ENCODE measurements at regions not wholly inside any gene's neighbourhood (a gene's known extent, or its start where the extent isn't known, plus 50 kb on each side); places are given as distances from the start of the nearest gene placed in this dataset.

DNA sequence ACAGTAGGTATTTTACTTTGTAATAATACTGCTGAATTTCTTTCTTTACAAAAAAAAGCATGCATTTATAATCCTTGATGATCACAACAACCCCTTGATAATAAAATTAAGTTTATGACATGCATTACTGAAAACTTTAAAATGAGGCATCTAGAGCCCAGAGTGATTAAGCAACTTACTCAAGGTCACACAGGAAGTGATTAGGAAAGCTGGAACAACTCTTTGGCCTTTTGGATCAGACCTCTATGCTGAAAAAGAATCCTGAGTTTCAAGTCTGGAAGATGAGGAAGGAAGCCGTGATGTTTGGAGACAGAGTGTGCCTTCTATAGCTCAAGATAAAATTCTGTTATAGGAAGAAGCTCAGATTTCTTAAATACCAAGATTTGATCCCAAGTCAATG, 105.0 kb upstream of the ATP8B1 start:
- Mint-ChIP-seq H3K4me3 (no peak overlapping the region), H3K9me3 (no peaks in the 10 kb centered on the region), H3K4me1 (peaks cover 15% of the 10 kb centered on the region), H3K27ac (no peak overlapping the region), H3K36me3 (ENCODE audit: low read depth) (no peaks in the 10 kb centered on the region), H3K27me3 (ENCODE audit: insufficient read depth, low read depth, poor library complexity) (peaks cover 4% of the 10 kb centered on the region)
- no peaks in the 10 kb centered on the region for H3K9me2 ChIP-seq (ENCODE audit: insufficient read depth)
- no peaks in the 10 kb centered on the region; the same call in 1 of the 2 replicates for H4K20me1 ChIP-seq (replicated peaks; ENCODE audit: insufficient read depth)
- no peaks in the 10 kb centered on the region for H3K79me2 ChIP-seq (replicated peaks; ENCODE audit: insufficient read depth)
- no peak overlapping the region for H2AFZ ChIP-seq
- DNase-seq (ENCODE audit: low spot score): no peak
- H3K4me3 ChIP-seq: no peak overlapping the region
- no peak overlapping the region for H3K4me2 ChIP-seq
- ATAC-seq: no peak
- no peaks in the 10 kb centered on the region for H3F3A ChIP-seq (replicated peaks; ENCODE audit: low read depth)
- no peaks in the 10 kb centered on the region for H3K27me3 ChIP-seq (ENCODE audit: insufficient read depth)
- TF ChIP-seq ZNF331 (CRISPR knock-in tag; IDR thresholded peaks at IDR 0.05; ENCODE audit: low read depth) (no peak), EZH2 (IDR thresholded peaks at IDR 0.05; ENCODE audit: low read depth, unreplicated experiment) (no peak), STAT1 (IDR thresholded peaks at IDR 0.05; ENCODE audit: unreplicated experiment) (no peak), POLR2AphosphoS5 (IDR thresholded peaks at IDR 0.05; ENCODE audit: low read depth) (no peak), JUNB (IDR thresholded peaks at IDR 0.05; ENCODE audit: unreplicated experiment) (no peak), NANOG (IDR thresholded peaks at IDR 0.05; ENCODE audit: borderline replicate concordance) (no peak), ZNF114 (CRISPR knock-in tag; IDR thresholded peaks at IDR 0.05) (no peak)
- TF ChIP-seq, protein P1, sequence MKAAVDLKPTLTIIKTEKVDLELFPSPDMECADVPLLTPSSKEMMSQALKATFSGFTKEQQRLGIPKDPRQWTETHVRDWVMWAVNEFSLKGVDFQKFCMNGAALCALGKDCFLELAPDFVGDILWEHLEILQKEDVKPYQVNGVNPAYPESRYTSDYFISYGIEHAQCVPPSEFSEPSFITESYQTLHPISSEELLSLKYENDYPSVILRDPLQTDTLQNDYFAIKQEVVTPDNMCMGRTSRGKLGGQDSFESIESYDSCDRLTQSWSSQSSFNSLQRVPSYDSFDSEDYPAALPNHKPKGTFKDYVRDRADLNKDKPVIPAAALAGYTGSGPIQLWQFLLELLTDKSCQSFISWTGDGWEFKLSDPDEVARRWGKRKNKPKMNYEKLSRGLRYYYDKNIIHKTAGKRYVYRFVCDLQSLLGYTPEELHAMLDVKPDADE (IDR thresholded peaks at IDR 0.05): no peak
- TF ChIP-seq, protein P2, sequence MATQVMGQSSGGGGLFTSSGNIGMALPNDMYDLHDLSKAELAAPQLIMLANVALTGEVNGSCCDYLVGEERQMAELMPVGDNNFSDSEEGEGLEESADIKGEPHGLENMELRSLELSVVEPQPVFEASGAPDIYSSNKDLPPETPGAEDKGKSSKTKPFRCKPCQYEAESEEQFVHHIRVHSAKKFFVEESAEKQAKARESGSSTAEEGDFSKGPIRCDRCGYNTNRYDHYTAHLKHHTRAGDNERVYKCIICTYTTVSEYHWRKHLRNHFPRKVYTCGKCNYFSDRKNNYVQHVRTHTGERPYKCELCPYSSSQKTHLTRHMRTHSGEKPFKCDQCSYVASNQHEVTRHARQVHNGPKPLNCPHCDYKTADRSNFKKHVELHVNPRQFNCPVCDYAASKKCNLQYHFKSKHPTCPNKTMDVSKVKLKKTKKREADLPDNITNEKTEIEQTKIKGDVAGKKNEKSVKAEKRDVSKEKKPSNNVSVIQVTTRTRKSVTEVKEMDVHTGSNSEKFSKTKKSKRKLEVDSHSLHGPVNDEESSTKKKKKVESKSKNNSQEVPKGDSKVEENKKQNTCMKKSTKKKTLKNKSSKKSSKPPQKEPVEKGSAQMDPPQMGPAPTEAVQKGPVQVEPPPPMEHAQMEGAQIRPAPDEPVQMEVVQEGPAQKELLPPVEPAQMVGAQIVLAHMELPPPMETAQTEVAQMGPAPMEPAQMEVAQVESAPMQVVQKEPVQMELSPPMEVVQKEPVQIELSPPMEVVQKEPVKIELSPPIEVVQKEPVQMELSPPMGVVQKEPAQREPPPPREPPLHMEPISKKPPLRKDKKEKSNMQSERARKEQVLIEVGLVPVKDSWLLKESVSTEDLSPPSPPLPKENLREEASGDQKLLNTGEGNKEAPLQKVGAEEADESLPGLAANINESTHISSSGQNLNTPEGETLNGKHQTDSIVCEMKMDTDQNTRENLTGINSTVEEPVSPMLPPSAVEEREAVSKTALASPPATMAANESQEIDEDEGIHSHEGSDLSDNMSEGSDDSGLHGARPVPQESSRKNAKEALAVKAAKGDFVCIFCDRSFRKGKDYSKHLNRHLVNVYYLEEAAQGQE (IDR thresholded peaks at IDR 0.05; ENCODE audit: unreplicated experiment): no peak
- TF ChIP-seq, protein P3, sequence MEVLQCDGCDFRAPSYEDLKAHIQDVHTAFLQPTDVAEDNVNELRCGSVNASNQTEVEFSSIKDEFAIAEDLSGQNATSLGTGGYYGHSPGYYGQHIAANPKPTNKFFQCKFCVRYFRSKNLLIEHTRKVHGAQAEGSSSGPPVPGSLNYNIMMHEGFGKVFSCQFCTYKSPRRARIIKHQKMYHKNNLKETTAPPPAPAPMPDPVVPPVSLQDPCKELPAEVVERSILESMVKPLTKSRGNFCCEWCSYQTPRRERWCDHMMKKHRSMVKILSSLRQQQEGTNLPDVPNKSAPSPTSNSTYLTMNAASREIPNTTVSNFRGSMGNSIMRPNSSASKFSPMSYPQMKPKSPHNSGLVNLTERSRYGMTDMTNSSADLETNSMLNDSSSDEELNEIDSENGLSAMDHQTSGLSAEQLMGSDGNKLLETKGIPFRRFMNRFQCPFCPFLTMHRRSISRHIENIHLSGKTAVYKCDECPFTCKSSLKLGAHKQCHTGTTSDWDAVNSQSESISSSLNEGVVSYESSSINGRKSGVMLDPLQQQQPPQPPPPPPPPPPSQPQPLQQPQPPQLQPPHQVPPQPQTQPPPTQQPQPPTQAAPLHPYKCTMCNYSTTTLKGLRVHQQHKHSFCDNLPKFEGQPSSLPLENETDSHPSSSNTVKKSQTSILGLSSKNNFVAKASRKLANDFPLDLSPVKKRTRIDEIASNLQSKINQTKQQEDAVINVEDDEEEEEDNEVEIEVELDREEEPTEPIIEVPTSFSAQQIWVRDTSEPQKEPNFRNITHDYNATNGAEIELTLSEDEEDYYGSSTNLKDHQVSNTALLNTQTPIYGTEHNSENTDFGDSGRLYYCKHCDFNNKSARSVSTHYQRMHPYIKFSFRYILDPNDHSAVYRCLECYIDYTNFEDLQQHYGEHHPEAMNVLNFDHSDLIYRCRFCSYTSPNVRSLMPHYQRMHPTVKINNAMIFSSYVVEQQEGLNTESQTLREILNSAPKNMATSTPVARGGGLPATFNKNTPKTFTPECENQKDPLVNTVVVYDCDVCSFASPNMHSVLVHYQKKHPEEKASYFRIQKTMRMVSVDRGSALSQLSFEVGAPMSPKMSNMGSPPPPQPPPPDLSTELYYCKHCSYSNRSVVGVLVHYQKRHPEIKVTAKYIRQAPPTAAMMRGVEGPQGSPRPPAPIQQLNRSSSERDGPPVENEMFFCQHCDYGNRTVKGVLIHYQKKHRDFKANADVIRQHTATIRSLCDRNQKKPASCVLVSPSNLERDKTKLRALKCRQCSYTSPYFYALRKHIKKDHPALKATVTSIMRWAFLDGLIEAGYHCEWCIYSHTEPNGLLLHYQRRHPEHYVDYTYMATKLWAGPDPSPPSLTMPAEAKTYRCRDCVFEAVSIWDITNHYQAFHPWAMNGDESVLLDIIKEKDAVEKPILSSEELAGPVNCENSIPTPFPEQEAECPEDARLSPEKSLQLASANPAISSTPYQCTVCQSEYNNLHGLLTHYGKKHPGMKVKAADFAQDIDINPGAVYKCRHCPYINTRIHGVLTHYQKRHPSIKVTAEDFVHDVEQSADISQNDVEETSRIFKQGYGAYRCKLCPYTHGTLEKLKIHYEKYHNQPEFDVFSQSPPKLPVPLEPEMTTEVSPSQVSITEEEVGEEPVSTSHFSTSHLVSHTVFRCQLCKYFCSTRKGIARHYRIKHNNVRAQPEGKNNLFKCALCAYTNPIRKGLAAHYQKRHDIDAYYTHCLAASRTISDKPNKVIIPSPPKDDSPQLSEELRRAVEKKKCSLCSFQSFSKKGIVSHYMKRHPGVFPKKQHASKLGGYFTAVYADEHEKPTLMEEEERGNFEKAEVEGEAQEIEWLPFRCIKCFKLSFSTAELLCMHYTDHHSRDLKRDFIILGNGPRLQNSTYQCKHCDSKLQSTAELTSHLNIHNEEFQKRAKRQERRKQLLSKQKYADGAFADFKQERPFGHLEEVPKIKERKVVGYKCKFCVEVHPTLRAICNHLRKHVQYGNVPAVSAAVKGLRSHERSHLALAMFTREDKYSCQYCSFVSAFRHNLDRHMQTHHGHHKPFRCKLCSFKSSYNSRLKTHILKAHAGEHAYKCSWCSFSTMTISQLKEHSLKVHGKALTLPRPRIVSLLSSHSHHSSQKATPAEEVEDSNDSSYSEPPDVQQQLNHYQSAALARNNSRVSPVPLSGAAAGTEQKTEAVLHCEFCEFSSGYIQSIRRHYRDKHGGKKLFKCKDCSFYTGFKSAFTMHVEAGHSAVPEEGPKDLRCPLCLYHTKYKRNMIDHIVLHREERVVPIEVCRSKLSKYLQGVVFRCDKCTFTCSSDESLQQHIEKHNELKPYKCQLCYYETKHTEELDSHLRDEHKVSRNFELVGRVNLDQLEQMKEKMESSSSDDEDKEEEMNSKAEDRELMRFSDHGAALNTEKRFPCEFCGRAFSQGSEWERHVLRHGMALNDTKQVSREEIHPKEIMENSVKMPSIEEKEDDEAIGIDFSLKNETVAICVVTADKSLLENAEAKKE (CRISPR knock-in tag; IDR thresholded peaks at IDR 0.05): no peak
- H3K36me3 ChIP-seq (ENCODE audit: insufficient read depth): no peaks in the 10 kb centered on the region
- H3K4me1 ChIP-seq (ENCODE audit: insufficient read depth): peaks cover 10% of the 10 kb centered on the region
- H3K27ac ChIP-seq (ENCODE audit: low read depth): no peak overlapping the region
